ENCODE measurements at regions not wholly inside any gene's neighbourhood (a gene's known extent, or its start where the extent isn't known, plus 50 kb on each side); places are given as distances from the start of the nearest gene placed in this dataset.

- Mint-ChIP-seq H3K27me3 (peaks cover 47% of the 10 kb centered on the region), H3K9me3 (no peaks in the 10 kb centered on the region), H3K4me1 (ENCODE audit: low read depth) (peaks cover 24% of the 10 kb centered on the region), H3K4me3 (no peak overlapping the region), H3K27ac (no peak overlapping the region), H3K36me3 (ENCODE audit: low read depth) (no peaks in the 10 kb centered on the region)
- Histone ChIP-seq H3K9me3 (ENCODE audit: control insufficient read depth in 1 of 2, insufficient read depth in 1 of 2, low read length in 2 of 2) (no peaks in the 10 kb centered on the region), H3K27ac (ENCODE audit: low read depth in 1 of 2, low read length in 2 of 2) (no peak overlapping the region), H3K36me3 (ENCODE audit: insufficient read depth, low read length) (no peaks in the 10 kb centered on the region), H3K4me3 (ENCODE audit: low read length) (no peak overlapping the region), H3K4me1 (ENCODE audit: insufficient read depth, low read length) (peaks cover 22% of the 10 kb centered on the region), H3K27me3 (ENCODE audit: control insufficient read depth in 1 of 2, insufficient read depth in 2 of 2, low read length in 2 of 2) (peaks cover 20 to 40% of the 10 kb centered on the region in 2 experiments)
- no peak for ATAC-seq (ENCODE audit: poor library complexity)
- TF ChIP-seq CTCF (IDR thresholded peaks at IDR 0.05): no peak
- POLR2A ChIA-PET: interaction anchor here (1.8 kb wide), 1 partner anchor 34 kb away, joined by 7 read pairs; no protein-coding TSS in a partner anchor
- intact Hi-C loops (cut with DNase I, micrococcal nuclease): loop anchor here in 1 of 2 experiments (5.0 kb wide), 2 partner anchors 66 to 186 kb away; no protein-coding TSS in a partner anchor
- DNase-seq: no peak
- CTCF ChIA-PET: interaction anchor here (0.7 to 1.4 kb wide), 4 partner anchors 11 to 69 kb away, joined by 3 to 4 read pairs (median 3); no protein-coding TSS in a partner anchor
These were observed 67.3 kb upstream of the USP15 start for GRCh38 chr12:62192903-62193250.

DNA sequence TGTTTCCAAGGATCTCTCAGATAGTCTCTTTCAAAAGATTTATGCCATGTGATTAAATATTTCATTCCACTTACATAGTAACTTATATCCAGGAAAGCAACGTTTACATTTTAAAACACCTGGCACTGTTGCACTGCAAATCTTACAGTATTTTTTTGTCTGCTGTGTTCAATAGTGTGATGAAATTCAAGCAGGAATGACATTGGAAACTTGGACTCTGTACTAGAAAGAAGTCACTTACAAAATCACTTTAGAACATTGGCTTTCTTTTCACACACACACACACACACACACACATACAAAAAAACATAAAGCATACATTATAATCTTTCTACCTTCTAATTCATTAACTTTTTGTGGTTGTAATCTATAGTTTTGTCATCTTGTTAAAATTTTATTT is 66.2 kb upstream of the USP15 start:
- peaks cover 39% of the 10 kb centered on the region for H3K27me3 Mint-ChIP-seq
- no peak for ATAC-seq (ENCODE audit: poor library complexity)
- intact Hi-C loops (cut with DNase I, micrococcal nuclease): loop anchor here in 1 of 2 experiments (5.0 kb wide), 2 partner anchors 67 to 187 kb away; no protein-coding TSS in a partner anchor

GRCh38 chr12:62194616-62195015 is 65.6 kb upstream of the USP15 start:
- H3K27me3 ChIP-seq (ENCODE audit: control insufficient read depth in 1 of 2, insufficient read depth in 2 of 2, low read length in 2 of 2): peaks cover 18 to 26% of the 10 kb centered on the region in 2 experiments
- Mint-ChIP-seq H3K27ac (no peak overlapping the region), H3K27me3 (peaks cover 33% of the 10 kb centered on the region), H3K9me3 (peaks cover 2% of the 10 kb centered on the region), H3K4me3 (no peak overlapping the region), H3K4me1 (ENCODE audit: low read depth) (peaks cover 24% of the 10 kb centered on the region), H3K36me3 (ENCODE audit: low read depth) (no peaks in the 10 kb centered on the region)
- CTCF ChIA-PET: no interaction called here
- DNase-seq (no peak), ATAC-seq (ENCODE audit: poor library complexity) (no peak)
- no peak overlapping the region for H3K4me3 ChIP-seq (ENCODE audit: low read length)
- TF ChIP-seq CTCF (IDR thresholded peaks at IDR 0.05): no peak
- no peak overlapping the region for H3K27ac ChIP-seq (ENCODE audit: low read depth in 1 of 2, low read length in 2 of 2)
- H3K36me3 ChIP-seq (ENCODE audit: insufficient read depth, low read length): no peaks in the 10 kb centered on the region
- intact Hi-C loops (cut with DNase I, micrococcal nuclease): loop anchor here in 1 of 2 experiments (5.0 kb wide), 2 partner anchors 67 to 187 kb away; no protein-coding TSS in a partner anchor
- H3K9me3 ChIP-seq (ENCODE audit: control insufficient read depth in 1 of 2, insufficient read depth in 1 of 2, low read length in 2 of 2): no peaks in the 10 kb centered on the region
- POLR2A ChIA-PET: no interaction called here
- H3K4me1 ChIP-seq (ENCODE audit: insufficient read depth, low read length): peaks cover 22% of the 10 kb centered on the region

More for the DNA sequence above, 66.2 kb upstream of the USP15 start:
- no peaks in the 10 kb centered on the region for H3K36me3 ChIP-seq (ENCODE audit: insufficient read depth, low read length)
- H3K4me1 ChIP-seq (ENCODE audit: insufficient read depth, low read length): peaks cover 22% of the 10 kb centered on the region
- POLR2A ChIA-PET: interaction anchor here (1.8 kb wide), 1 partner anchor 35 kb away, joined by 7 read pairs; no protein-coding TSS in a partner anchor
- H3K36me3 Mint-ChIP-seq (ENCODE audit: low read depth): no peaks in the 10 kb centered on the region
- no peak overlapping the region for H3K27ac ChIP-seq (ENCODE audit: low read depth in 1 of 2, low read length in 2 of 2)
- peaks cover 19 to 31% of the 10 kb centered on the region in 2 experiments for H3K27me3 ChIP-seq (ENCODE audit: control insufficient read depth in 1 of 2, insufficient read depth in 2 of 2, low read length in 2 of 2)
- no peaks in the 10 kb centered on the region for H3K9me3 ChIP-seq (ENCODE audit: control insufficient read depth in 1 of 2, insufficient read depth in 1 of 2, low read length in 2 of 2)
- H3K4me3 ChIP-seq (ENCODE audit: low read length): no peak overlapping the region
- TF ChIP-seq CTCF (IDR thresholded peaks at IDR 0.05): no peak
- DNase-seq: no peak
- CTCF ChIA-PET: interaction anchor here (1.3 kb wide), 1 partner anchor 16 kb away, joined by 4 read pairs; no protein-coding TSS in a partner anchor
- no peak overlapping the region for H3K27ac Mint-ChIP-seq
- no peaks in the 10 kb centered on the region for H3K9me3 Mint-ChIP-seq
- peaks cover 24% of the 10 kb centered on the region for H3K4me1 Mint-ChIP-seq (ENCODE audit: low read depth)
- H3K4me3 Mint-ChIP-seq: no peak overlapping the region
